Right kidney (tissue), 1 donor: ENCODE measurements at regions not wholly inside any gene's neighbourhood (a gene's known extent, or its start where the extent isn't known, plus 50 kb on each side); places are given as distances from the start of the nearest gene placed in this dataset.
"Not testable (repeated sequence)": the region's sequence is repeated elsewhere in the genome, so short reads cannot be mapped to it uniquely, and the experiment has no call there.

Source experiments
- DNase-seq: peaks from one replicate; pipeline ENCODE4 v3.0.0-alpha.2; 2016

- no peak for DNase-seq
Measured at GRCh38 chr2:66024391-66024790, 410.5 kb upstream of the MEIS1 start.

DNA sequence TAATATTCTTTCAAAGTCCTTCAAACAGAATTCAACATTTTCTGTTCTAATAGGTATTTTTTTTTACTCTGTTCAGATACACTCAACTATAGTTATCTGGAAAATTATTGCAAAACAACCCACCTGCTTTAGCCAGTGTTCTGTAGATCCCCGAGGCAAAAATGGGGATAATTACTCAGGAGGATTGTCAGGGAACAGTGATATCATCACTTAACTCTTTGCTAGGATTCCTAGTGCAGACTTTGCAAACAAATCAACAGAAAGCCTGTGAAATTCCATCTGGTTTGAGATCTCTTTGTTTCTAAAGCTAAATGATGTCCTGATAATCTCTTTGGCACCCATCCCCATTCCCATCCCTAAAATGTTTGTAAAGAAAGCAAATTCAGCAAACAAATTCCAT, 413.6 kb upstream of the MEIS1 start:
- no peak for DNase-seq

GRCh38 chr2:66017763-66018162, 417.2 kb upstream of the MEIS1 start:
- no peak for DNase-seq

DNA sequence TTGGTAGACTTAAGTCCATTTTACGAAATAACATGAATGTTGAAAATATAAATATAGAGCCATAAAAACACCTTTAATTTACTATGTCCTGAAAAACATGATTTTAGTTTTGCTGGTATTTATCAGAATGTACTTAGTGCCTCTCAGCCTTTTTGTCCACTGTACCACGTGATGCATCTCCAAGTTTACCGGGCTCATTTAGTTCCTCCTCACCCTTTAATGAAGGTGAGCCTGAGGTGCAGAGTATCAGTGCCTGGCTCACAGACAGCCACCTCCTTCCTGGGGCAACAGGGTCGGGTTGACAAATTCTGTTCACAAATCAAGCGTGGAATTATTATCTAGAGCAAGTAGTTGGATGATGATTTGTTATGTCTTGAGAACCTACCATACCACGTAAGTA, 420.5 kb upstream of the MEIS1 start:
- no peak for DNase-seq

GRCh38 chr2:66013456-66013855, 421.5 kb upstream of the MEIS1 start:
- DNase-seq = no peak

DNA sequence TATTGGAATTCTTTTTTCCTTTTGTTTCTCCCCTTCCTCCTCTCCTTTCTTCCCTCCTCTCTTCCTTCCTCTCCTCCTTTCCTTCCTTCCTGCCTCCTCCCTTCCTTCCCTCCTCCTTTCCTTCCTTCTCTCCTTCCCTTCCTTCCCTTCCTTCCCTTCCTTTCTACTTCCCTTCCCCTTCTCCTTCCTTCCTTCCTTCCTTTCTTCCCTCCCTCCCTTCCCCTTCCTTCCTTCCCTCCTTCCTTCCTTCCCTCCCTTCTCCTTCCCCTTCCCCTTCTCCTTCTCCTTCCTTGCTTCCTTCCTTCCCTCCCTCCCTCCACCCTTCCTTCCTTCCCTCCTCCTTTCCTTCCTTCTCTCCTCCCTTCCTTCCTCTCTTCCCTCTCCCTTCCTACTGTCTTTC, 431.0 kb upstream of the MEIS1 start:
- no peak for DNase-seq

DNA sequence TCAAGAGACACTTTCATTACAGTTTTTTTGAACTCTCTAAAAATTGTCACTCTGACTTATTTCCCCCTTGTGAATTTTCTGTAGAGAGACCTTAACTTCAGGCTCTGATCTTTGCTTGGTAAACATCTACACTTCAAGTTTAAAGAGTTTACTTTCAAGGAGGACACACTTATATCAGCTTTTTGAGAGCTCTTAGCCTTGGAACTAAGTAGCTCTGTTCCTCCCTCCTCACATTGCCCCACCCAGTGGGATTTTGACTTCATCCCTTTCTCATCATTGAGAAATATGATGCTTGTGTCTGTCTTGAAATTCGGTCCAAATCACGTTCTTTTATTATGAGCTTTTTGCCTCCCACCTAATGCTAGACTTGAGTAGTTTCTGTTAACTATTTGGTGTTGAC, 433.4 kb upstream of the MEIS1 start:
- DNase-seq = no peak

- no peak for DNase-seq
Measured at GRCh38 chr2:66000901-66001300, 434.0 kb upstream of the MEIS1 start.

- DNase-seq = no peak
Measured at GRCh38 chr2:65999796-66000195, 435.1 kb upstream of the MEIS1 start.

DNA sequence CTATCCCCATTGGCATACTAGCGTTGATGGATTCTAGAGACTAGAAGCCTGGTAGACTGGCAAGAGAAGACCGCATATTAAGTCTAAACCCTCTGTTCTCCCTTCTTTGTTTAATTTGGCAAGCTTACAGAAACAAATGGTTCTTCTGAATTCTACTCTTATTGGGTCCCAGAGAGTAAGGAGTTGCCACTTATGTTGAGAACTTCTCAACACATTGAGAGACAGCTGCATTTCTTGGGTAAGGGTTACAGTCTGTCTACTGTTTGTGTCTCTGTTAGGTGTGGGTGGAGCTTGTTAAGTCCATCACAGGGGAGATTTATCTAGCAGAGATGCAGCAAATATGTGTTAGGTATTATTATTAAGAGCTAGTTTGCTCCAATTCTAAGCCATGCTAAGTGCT, 435.8 kb upstream of the MEIS1 start:
- DNase-seq = no peak

DNA sequence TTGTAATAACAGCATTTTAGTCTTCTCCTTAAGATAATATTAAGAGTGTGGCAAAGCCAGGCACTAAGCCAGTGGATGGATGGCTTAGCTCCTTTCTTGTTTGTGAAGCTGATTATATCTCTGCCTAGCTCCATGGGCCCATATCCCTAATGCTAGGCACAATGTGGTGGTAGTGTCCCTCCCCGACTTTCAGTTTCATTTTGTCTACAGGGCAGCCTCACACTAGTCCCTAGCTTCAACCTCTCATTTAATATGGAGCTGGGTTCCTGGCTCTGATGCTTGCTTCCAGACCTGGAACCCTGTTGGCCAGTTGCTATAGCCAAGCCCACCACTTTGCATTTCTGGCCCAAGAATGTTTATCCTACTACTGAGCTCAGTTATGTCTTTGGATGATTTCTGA, 437.0 kb upstream of the MEIS1 start:
- no peak for DNase-seq

DNA sequence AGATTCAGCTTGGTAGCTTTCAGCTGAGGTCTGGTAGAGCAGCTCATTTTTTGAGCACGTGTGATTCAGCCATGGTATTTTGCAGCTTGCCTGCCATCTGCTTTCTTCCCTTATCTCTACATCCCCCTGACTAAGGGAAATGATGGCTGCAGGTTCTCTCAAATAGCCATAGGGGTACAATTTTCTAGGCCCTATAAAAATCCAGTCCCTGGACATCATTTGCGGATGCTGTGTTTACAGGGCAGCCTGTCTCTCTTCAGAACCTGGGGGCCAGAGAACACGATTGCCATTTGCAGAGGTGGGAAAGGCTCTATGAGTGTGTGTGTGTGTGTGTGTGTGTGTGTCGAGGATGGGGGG, 442.7 kb upstream of the MEIS1 start:
- DNase-seq = no peak

DNA sequence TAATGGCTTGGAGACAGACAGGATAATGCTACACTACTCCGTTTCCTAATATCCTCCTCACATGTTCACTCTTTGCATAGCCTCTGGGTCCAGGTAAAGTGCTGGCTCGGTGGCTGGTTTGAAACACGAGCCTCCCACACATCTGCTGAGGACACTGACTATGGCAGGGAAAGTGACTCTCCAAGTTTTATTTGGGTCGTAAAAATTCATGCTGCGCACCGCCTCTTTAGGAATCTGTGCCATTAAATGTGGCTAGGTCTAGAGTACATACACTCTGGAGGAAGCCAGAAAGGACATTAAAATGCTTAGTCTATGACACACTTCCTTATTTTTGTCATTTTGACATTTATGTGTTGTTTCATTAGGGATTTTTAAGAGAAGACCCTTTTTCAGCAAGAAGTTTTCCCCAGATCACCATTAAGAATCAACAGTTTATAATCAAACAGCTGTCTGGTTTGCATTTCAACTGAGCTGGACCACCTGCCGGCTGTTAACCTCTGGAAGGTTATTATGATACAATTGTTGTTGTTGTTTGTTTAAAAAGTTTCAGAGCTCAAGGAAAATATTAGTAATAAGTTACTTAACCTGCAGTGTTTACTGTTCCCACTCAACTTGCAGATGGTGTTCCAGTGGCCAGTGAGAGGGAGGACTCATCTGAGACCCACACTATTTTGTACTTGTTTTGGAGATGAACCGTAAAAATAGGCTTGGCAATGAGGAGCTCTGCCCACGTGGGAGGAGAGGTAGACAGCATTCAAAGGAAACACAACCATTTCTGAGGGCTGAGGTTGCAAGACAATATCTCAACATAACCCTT, 443.3 kb upstream of the MEIS1 start:
- DNase-seq = peak; percentile 44

DNA sequence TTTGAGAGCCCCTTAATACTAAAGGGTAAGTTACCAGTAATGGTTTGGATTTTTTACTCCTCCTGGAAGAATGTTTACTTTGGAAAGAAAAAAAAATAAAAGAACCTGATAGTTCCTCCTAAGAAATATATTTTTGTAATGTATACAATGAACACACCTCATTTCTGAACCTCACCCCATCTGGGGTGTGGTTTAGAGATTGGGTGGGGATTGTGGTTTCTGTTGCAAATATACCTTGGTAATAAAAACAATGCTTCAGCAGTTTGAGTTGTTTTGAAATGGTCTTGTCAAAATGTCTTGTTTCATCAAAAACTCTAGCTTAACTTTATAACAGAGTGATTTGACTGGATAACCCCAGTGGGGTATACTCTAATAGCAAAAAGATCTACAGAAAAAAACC, 448.9 kb upstream of the MEIS1 start:
- no peak for DNase-seq

DNA sequence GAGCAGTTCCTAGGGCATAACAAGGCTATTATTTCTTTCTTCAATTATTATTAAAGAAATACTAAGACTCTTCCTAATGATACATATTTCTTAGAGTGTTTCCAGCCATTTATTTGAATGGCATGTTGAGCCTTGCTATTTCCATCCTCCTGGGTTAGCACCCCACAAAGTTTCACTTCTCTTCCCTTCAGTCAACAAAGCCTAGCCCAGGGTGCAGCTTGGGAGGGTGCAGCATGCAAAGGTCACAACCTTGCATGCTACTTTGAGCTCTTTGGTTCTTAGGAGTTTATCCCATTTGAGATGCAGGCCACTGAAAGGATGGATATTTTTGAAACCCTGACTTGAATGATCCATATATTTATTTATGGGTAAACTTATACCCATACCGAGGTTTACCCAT, 454.4 kb upstream of the MEIS1 start:
- no peak for DNase-seq

GRCh38 chr2:65979446-65979845, 455.5 kb upstream of the MEIS1 start:
- DNase-seq = no peak

GRCh38 chr2:65974067-65974723, 460.7 kb upstream of the MEIS1 start:
- DNase-seq = no peak

DNA sequence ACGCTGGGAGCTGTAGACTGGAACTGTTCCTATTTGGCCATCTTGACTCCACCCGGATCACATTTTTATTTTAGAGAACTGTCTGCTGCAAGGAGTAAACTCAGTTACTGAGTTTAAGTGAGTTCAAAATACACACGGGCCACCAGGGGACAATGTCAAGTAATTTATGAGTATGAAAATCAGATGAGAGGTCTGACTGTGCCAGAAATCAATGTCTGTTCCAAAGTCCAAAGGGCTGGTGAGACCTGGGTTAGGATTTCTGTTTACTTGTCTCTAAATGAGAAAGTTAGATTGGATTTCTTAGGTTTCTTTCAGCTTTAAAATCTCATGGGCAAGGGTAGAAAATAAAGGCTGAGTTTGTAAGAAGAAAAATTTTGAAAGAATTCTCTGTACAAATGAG, 465.8 kb upstream of the MEIS1 start:
- DNase-seq = no peak

DNA sequence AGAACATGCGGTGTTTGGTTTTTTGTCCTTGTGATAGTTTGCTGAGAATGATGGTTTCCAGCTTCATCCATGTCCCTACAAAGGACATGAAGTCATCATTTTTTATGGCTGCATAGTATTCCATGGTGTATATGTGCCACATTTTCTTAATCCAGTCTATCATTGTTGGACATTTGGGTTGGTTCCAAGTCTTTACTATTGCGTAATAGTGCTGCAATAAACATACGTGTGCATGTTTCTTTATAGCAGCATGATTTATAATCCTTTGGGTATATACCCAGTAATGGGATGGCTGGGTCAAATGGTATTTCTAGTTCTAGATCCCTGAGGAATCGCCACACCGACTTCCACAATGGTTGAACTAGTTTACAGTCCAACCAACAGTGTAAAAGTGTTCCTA, 471.6 kb upstream of the MEIS1 start:
- not testable (repeated sequence) for DNase-seq

- no peak for DNase-seq
Measured at GRCh38 chr2:65960953-65961352, 474.0 kb upstream of the MEIS1 start.

GRCh38 chr2:65957886-65958285, 477.0 kb upstream of the MEIS1 start:
- no peak for DNase-seq

GRCh38 chr2:65957454-65957853, 477.5 kb upstream of the MEIS1 start:
- DNase-seq = no peak

DNA sequence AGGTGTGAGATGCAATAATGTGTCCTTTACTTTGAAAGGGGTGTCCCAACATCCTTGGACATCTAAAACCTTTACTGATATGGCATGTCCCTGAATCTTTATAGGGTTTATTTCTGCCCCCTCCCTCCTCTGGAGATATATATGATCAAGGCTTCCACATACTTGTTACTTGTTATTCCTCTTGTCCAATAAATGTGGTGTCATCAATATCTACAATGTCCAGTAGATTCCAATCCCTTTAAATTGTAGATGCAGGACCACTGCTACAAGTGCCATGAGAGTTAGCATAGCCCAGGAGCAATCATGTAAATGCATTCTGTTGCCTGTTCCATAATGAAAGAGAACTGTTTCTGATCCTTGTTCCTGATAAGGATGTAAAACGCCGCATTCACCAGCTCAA, 479.7 kb upstream of the MEIS1 start:
- DNase-seq = no peak
